ENCODE measurements at regions not wholly inside any gene's neighbourhood (a gene's known extent, or its start where the extent isn't known, plus 50 kb on each side); places are given as distances from the start of the nearest gene placed in this dataset.
"Not testable (repeated sequence)": the region's sequence is repeated elsewhere in the genome, so short reads cannot be mapped to it uniquely, and the experiment has no call there.

GRCh38 chr7:49580000-49580399 lies 193.4 kb upstream of the VWC2 start:
- Mint-ChIP-seq H3K4me3 (no peak overlapping the region), H3K9me3 (peaks cover 3% of the 10 kb centered on the region), H3K4me1 (no peaks in the 10 kb centered on the region), H3K36me3 (no peaks in the 10 kb centered on the region), H3K27me3 (no peaks in the 10 kb centered on the region), H3K27ac (no peak overlapping the region)
- DNase-seq: no peak

- no peaks in the 10 kb centered on the region for H3K27me3 Mint-ChIP-seq
Measured at GRCh38 chr7:49580761-49581160, 192.7 kb upstream of the VWC2 start.

DNA sequence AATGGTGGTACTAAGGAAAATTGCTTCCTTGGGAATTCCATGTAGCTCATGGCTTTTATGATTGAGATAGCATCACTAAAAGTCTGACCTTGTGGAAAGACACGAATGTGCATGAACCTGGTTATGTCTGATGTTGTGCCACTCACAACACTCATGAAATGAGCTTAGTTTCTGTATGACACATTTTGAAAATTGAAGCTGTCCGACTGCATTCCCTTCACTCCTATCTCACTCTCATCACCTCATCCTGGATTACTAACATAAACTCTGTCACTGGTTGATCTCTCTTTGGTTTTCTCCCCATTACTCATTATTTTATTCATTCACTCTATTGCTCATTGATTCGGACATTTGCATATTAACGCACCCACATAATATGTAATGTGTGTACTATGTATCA lies 190.0 kb upstream of the VWC2 start:
- no peak for DNase-seq
- Mint-ChIP-seq H3K27ac (no peak overlapping the region), H3K9me3 (peaks cover 3% of the 10 kb centered on the region), H3K4me1 (no peaks in the 10 kb centered on the region), H3K36me3 (no peaks in the 10 kb centered on the region), H3K4me3 (no peak overlapping the region), H3K27me3 (no peaks in the 10 kb centered on the region)

More at GRCh38 chr7:49580761-49581160, 192.7 kb upstream of the VWC2 start:
- no peak for DNase-seq
- Mint-ChIP-seq H3K27ac (no peak overlapping the region), H3K9me3 (peaks cover 3% of the 10 kb centered on the region), H3K36me3 (no peaks in the 10 kb centered on the region), H3K4me1 (no peaks in the 10 kb centered on the region), H3K4me3 (no peak overlapping the region)

DNA sequence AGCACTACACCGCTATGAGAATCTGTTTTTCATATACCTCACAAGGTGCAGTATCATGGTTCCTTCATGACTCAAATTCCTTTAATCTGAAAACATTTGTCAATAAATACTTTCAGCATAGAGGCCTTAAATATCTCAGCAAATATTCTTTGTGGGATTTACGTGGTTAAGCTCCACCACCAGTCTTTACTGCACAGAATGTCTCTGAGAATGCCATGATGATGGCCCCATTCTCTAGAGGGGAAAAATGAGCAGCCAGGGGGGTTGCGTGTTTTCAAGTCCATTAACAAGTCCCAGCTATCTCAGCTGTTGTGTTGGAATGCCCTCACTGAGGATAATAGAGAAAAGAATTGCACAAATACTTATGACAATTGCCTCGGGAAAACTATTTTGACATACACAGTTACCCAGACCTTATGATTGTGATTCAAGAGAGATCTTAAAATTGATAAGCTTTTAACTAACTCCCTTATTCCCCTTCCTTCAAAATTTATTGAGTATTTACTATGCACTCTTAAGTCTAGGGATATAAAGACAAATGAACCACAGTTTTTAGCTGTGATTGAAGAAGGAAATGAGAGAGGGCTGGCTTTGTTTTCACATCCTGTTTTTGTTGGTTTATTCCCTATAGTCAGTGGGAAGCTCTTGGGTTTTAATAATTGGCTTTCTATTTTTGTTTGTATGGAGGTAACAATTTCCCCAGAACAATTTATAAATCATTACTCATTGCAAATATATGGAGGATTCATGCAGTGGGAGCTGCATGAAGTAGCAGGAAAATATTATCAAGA lies 176.5 kb upstream of the VWC2 start:
- H3K4me1 Mint-ChIP-seq: no peaks in the 10 kb centered on the region
- H3K27ac Mint-ChIP-seq: no peak overlapping the region
- H3K4me3 Mint-ChIP-seq: no peak overlapping the region
- H3K9me3 Mint-ChIP-seq: peaks cover 3% of the 10 kb centered on the region
- DNase-seq: no peak
- no peaks in the 10 kb centered on the region for H3K36me3 Mint-ChIP-seq
- H3K27me3 Mint-ChIP-seq: no peaks in the 10 kb centered on the region

- Mint-ChIP-seq H3K4me1 (no peaks in the 10 kb centered on the region), H3K9me3 (peaks cover 3% of the 10 kb centered on the region), H3K4me3 (no peak overlapping the region), H3K36me3 (no peaks in the 10 kb centered on the region), H3K27ac (no peak overlapping the region), H3K27me3 (no peaks in the 10 kb centered on the region)
- DNase-seq: no peak
Measured at GRCh38 chr7:49597805-49598204, 175.6 kb upstream of the VWC2 start.

DNA sequence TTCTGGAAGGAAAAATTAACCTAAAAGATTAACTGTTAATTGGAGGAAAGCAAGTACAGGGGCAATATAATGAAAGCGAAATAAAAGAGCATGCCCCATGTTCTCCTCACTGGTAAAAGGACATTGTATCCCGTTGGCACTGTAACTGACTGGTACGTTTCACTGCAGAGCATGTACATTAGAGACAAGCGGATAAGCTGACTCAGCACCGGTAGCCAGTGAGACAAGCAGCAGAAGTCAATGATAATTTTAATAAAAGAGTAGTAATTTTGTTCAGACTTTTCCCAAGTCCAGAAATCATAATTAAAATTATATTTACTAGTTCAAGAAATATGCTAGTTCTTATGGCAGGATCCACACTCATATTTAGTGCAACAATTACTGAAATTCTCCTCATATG lies 161.5 kb upstream of the VWC2 start:
- H3K27ac Mint-ChIP-seq: no peak overlapping the region

GRCh38 chr7:49613759-49614158 lies 159.7 kb upstream of the VWC2 start:
- Mint-ChIP-seq H3K4me1 (no peaks in the 10 kb centered on the region), H3K36me3 (no peaks in the 10 kb centered on the region), H3K4me3 (no peak overlapping the region), H3K27me3 (no peaks in the 10 kb centered on the region), H3K27ac (no peak overlapping the region), H3K9me3 (peaks cover 6% of the 10 kb centered on the region)
- DNase-seq: no peak

More for the DNA sequence above, 161.5 kb upstream of the VWC2 start:
- no peak for DNase-seq
- Mint-ChIP-seq H3K27me3 (no peaks in the 10 kb centered on the region), H3K36me3 (no peaks in the 10 kb centered on the region), H3K4me3 (no peak overlapping the region), H3K9me3 (peaks cover 11% of the 10 kb centered on the region), H3K4me1 (no peaks in the 10 kb centered on the region)

GRCh38 chr7:49614974-49615373 lies 158.5 kb upstream of the VWC2 start:
- not testable (repeated sequence) for H3K27me3 Mint-ChIP-seq, DNase-seq, H3K27ac Mint-ChIP-seq, H3K36me3 Mint-ChIP-seq, H3K4me1 Mint-ChIP-seq, H3K9me3 Mint-ChIP-seq, H3K4me3 Mint-ChIP-seq

DNA sequence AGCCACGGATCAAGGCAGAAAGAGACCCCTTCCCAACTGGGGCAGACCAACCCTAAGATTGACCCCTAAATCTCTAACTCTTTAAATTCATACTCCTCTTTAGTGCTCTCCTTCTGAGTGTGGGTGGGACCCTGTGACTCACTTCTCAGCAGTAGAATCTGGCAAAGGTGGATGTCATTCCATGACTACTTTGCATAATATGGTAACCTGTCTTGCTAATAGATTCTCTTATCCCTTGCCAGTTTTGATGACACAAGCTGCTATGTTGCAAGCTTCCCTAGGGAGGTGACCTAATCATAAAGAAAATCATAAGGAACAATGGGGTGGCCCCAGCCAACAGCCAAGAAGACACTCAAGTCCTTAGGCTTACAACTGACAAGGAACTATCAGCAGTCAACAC lies 155.4 kb upstream of the VWC2 start:
- Mint-ChIP-seq H3K4me3 (no peak overlapping the region), H3K36me3 (no peaks in the 10 kb centered on the region), H3K9me3 (peaks cover 18% of the 10 kb centered on the region), H3K4me1 (no peaks in the 10 kb centered on the region), H3K27me3 (no peaks in the 10 kb centered on the region), H3K27ac (no peak overlapping the region)
- no peak for DNase-seq

GRCh38 chr7:49623943-49624342 lies 149.5 kb upstream of the VWC2 start:
- Mint-ChIP-seq H3K4me1 (no peaks in the 10 kb centered on the region), H3K27me3 (no peaks in the 10 kb centered on the region), H3K36me3 (no peaks in the 10 kb centered on the region), H3K27ac (no peak overlapping the region), H3K4me3 (no peak overlapping the region), H3K9me3 (peaks cover 14% of the 10 kb centered on the region)
- no peak for DNase-seq

GRCh38 chr7:49624611-49625010 lies 148.8 kb upstream of the VWC2 start:
- H3K27ac Mint-ChIP-seq: no peak overlapping the region
- no peak for DNase-seq
- H3K4me3 Mint-ChIP-seq: no peak overlapping the region
- no peaks in the 10 kb centered on the region for H3K4me1 Mint-ChIP-seq
- H3K36me3 Mint-ChIP-seq: no peaks in the 10 kb centered on the region
- H3K9me3 Mint-ChIP-seq: peaks cover 9% of the 10 kb centered on the region
- H3K27me3 Mint-ChIP-seq: no peaks in the 10 kb centered on the region

GRCh38 chr7:49630513-49630912 lies 142.9 kb upstream of the VWC2 start:
- Mint-ChIP-seq H3K4me3 (no peak overlapping the region), H3K27me3 (no peaks in the 10 kb centered on the region), H3K27ac (no peak overlapping the region), H3K36me3 (no peaks in the 10 kb centered on the region), H3K9me3 (no peaks in the 10 kb centered on the region), H3K4me1 (no peaks in the 10 kb centered on the region)
- no peak for DNase-seq

GRCh38 chr7:49631071-49631815 lies 142.2 kb upstream of the VWC2 start:
- no peak for DNase-seq
- no peak overlapping the region for H3K4me3 Mint-ChIP-seq
- no peaks in the 10 kb centered on the region for H3K36me3 Mint-ChIP-seq
- H3K4me1 Mint-ChIP-seq: no peaks in the 10 kb centered on the region
- H3K9me3 Mint-ChIP-seq: no peaks in the 10 kb centered on the region
- no peaks in the 10 kb centered on the region for H3K27me3 Mint-ChIP-seq
- H3K27ac Mint-ChIP-seq: no peak overlapping the region

- Mint-ChIP-seq H3K27me3 (no peaks in the 10 kb centered on the region), H3K36me3 (no peaks in the 10 kb centered on the region), H3K4me3 (no peak overlapping the region), H3K27ac (no peak overlapping the region), H3K4me1 (no peaks in the 10 kb centered on the region), H3K9me3 (no peaks in the 10 kb centered on the region)
- no peak for DNase-seq
Measured at GRCh38 chr7:49631960-49632359, 141.5 kb upstream of the VWC2 start.

DNA sequence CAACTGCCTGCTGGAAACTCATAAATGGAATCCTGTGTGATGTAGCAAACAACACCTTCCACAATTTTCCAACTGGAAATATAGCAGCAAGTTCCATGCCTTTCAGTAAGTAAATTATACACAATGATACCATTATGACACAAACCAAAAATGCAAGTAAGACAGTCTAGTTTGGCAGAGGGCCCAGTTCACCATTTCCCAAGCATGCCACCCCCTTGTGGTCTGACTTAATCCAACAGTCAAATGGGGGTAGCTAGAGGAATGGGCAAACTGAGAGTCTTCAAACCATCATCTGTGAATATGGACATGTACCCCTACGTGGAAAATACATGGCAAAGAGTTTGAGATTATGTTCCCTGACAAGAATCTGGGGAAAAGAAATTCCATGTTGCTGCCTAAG lies 137.6 kb upstream of the VWC2 start:
- H3K36me3 Mint-ChIP-seq: no peaks in the 10 kb centered on the region
- no peaks in the 10 kb centered on the region for H3K4me1 Mint-ChIP-seq
- DNase-seq: no peak
- no peaks in the 10 kb centered on the region for H3K9me3 Mint-ChIP-seq
- no peak overlapping the region for H3K27ac Mint-ChIP-seq
- H3K4me3 Mint-ChIP-seq: no peak overlapping the region
- H3K27me3 Mint-ChIP-seq: no peaks in the 10 kb centered on the region

DNA sequence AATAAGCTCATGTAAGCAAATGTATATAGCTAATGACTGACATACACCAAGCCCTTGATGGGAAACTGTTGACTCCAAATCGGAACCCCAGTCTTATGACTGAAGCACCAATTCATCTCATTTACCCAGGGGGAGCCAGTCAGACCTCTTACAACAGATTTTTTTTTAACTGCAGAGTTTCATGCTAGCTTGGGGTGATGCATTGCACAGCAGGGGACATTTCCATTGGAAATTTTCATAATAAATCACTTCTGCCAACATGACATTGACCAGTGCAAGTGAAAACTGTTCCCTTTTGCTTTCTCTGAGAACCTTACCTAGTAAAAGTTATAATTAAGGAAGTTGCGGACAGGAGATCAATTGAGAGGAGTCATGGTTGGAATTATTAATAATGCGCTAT lies 137.0 kb upstream of the VWC2 start:
- Mint-ChIP-seq H3K9me3 (no peaks in the 10 kb centered on the region), H3K4me1 (no peaks in the 10 kb centered on the region), H3K36me3 (no peaks in the 10 kb centered on the region), H3K27me3 (no peaks in the 10 kb centered on the region), H3K27ac (no peak overlapping the region), H3K4me3 (no peak overlapping the region)
- no peak for DNase-seq

All from activated naive CD8-positive, alpha-beta T cell treated with anti-CD3 and anti-CD28 coated beads for 36 hours (primary cell).